NOMO-1 (cell line): ENCODE measurements at regions not wholly inside any gene's neighbourhood (a gene's known extent, or its start where the extent isn't known, plus 50 kb on each side); places are given as distances from the start of the nearest gene placed in this dataset.
"Not testable (repeated sequence)": the region's sequence is repeated elsewhere in the genome, so short reads cannot be mapped to it uniquely, and the experiment has no call there.

ENCODE experiments used
- DNase-seq, 2 experiments: peaks; one replicate each; lab custom pipeline; 2025; ENCODE audit not compliant: unreplicated experiment in 2 of 2; lab: John Stamatoyannopoulos, UW

GRCh38 chr18:73381016-73381698 is 513.4 kb upstream of the NETO1 start:
- no peak for DNase-seq

GRCh38 chr18:73366713-73367112 is 498.9 kb upstream of the NETO1 start:
- no peak for DNase-seq

- DNase-seq, result no peak
These were observed 497.2 kb upstream of the NETO1 start for GRCh38 chr18:73365018-73365417.

GRCh38 chr18:73355121-73355520 is 487.3 kb upstream of the NETO1 start:
- no peak for DNase-seq

- no peak for DNase-seq
These were observed 484.8 kb upstream of the NETO1 start for GRCh38 chr18:73352546-73352945.

GRCh38 chr18:73340135-73340977 is 472.6 kb upstream of the NETO1 start:
- no peak for DNase-seq

- no peak for DNase-seq
These were observed 463.5 kb upstream of the NETO1 start for GRCh38 chr18:73331212-73331772.

- DNase-seq, result not testable (repeated sequence)
These were observed 462.3 kb upstream of the NETO1 start for GRCh38 chr18:73330106-73330505.

- not testable (repeated sequence) for DNase-seq
These were observed 456.5 kb upstream of the NETO1 start for GRCh38 chr18:73324187-73324831.

GRCh38 chr18:73318739-73319479 is 451.1 kb upstream of the NETO1 start:
- DNase-seq, result no peak

- no peak for DNase-seq
These were observed 448.7 kb upstream of the NETO1 start for GRCh38 chr18:73316513-73316912.

GRCh38 chr18:73315381-73315780 is 447.6 kb upstream of the NETO1 start:
- no peak for DNase-seq

- no peak for DNase-seq
These were observed 445.7 kb upstream of the NETO1 start for GRCh38 chr18:73313476-73313875.

- DNase-seq, result no peak
These were observed 428.9 kb upstream of the NETO1 start for GRCh38 chr18:73296686-73297085.

- DNase-seq, result no peak
These were observed 424.4 kb upstream of the NETO1 start for GRCh38 chr18:73292156-73292555.

GRCh38 chr18:73288813-73289212 is 421.0 kb upstream of the NETO1 start:
- no peak for DNase-seq

GRCh38 chr18:73286584-73286983 is 418.8 kb upstream of the NETO1 start:
- no peak for DNase-seq

- DNase-seq, result no peak
These were observed 416.0 kb upstream of the NETO1 start for GRCh38 chr18:73283788-73284187.

GRCh38 chr18:73283032-73283431 is 415.2 kb upstream of the NETO1 start:
- no peak for DNase-seq

- no peak for DNase-seq
These were observed 411.7 kb upstream of the NETO1 start for GRCh38 chr18:73279498-73279897.
